ENCODE measurements at regions not wholly inside any gene's neighbourhood (a gene's known extent, or its start where the extent isn't known, plus 50 kb on each side); places are given as distances from the start of the nearest gene placed in this dataset.

GRCh38 chr17:77510133-77510796 lies 369.5 kb downstream of the SEC14L1 start:
- no peaks in the 10 kb centered on the region for H3K36me3 ChIP-seq (replicated peaks in 1 of 2; ENCODE audit: control insufficient read depth in 1 of 2, insufficient read depth in 2 of 2, low read length in 2 of 2)
- intact Hi-C loops (cut with micrococcal nuclease; ENCODE audit: unreplicated experiment): no loop called here
- no peaks in the 10 kb centered on the region for H3K9me3 ChIP-seq (ENCODE audit: low read length)
- CTCF ChIA-PET (ENCODE audit: low intra/inter-chr PET ratio, low total read pairs): no interaction called here
- POLR2A ChIA-PET: no interaction called here
- no TSS peak for BruUV-seq (replicated peaks)
- H3K9ac ChIP-seq (ENCODE audit: insufficient read depth, low read depth, low read length): no peak overlapping the region; the same call in 1 of the 2 replicates
- no peak overlapping the region; a peak in 1 of 6 replicates for H3K4me3 ChIP-seq (replicated peaks in 1 of 3; ENCODE audit: insufficient read depth in 1 of 3, low read depth in 2 of 3, low read length in 3 of 3)
- ATAC-seq: no peak
- WGBS (ENCODE audit: low lambda C conversion rate): 43% methylated on average over 8 of the region's 8 CpGs
- H4K20me1 ChIP-seq (ENCODE audit: insufficient read depth, low read length): no peaks in the 10 kb centered on the region
- no peak for DNase-seq (ENCODE audit: low spot score)
- no peak overlapping the region for H3K27ac ChIP-seq (ENCODE audit: extremely low read length, insufficient read depth, low read length)
- no peak for FAIRE-seq
- in situ Hi-C loops (cut with HindIII; ENCODE audit: extremely low pct_ligation_motif_present, low pct_unique_long_range_greater_than_20kb): no loop called here
- H3K27me3 ChIP-seq (ENCODE audit: control insufficient read depth in 1 of 2, insufficient read depth in 2 of 2, low read length in 2 of 2): no peaks in the 10 kb centered on the region
- no peak overlapping the region for H2AFZ ChIP-seq (ENCODE audit: low read length)
- no peaks in the 10 kb centered on the region for H3K79me2 ChIP-seq (ENCODE audit: insufficient read depth, low read length)
- H3K4me1 ChIP-seq (ENCODE audit: insufficient read depth, low read length): peaks cover 72% of the 10 kb centered on the region
- peak overlapping the region; percentile 60 for H3K4me2 ChIP-seq (ENCODE audit: low read depth, low read length)
- TF ChIP-seq SMYD3 (CRISPR knock-in tag; IDR thresholded peaks at IDR 0.05): no peak
- no peak for TF ChIP-seq MTA1 (CRISPR knock-in tag; IDR thresholded peaks at IDR 0.05; ENCODE audit: borderline replicate concordance)
- TF ChIP-seq FOXJ3 (CRISPR knock-in tag; IDR thresholded peaks at IDR 0.05; ENCODE audit: borderline replicate concordance): no peak
- TF ChIP-seq ISL2 (CRISPR knock-in tag; IDR thresholded peaks at IDR 0.05): 0 out of 2 replicates have a peak, but pooled peaks have one; percentile 45
- no peak for TF ChIP-seq EEA1 (CRISPR knock-in tag; IDR thresholded peaks at IDR 0.05; ENCODE audit: borderline replicate concordance)
- TF ChIP-seq SMC3 (IDR thresholded peaks at IDR 0.05; ENCODE audit: low read length): no peak
- no peak for TF ChIP-seq IRF9 (CRISPR knock-in tag; IDR thresholded peaks at IDR 0.05; ENCODE audit: borderline replicate concordance)
- no peak for TF ChIP-seq TBX3 (IDR thresholded peaks at IDR 0.05; ENCODE audit: borderline replicate concordance)
- TF ChIP-seq MAF1 (CRISPR knock-in tag; IDR thresholded peaks at IDR 0.05; ENCODE audit: borderline replicate concordance): no peak
- no peak for TF ChIP-seq U2AF2 (IDR thresholded peaks at IDR 0.05; ENCODE audit: low read depth, low read length)
- TF ChIP-seq RXRA (CRISPR knock-in tag; IDR thresholded peaks at IDR 0.05): peak; percentile 28; the same call in 1 of the 2 replicates
- no peak for TF ChIP-seq ISX (CRISPR knock-in tag; conservative IDR thresholded peaks at IDR 0.05)
- no peak for TF ChIP-seq KLF6 (CRISPR knock-in tag; IDR thresholded peaks at IDR 0.05)
- no peak for TF ChIP-seq ZNF646 (CRISPR knock-in tag; IDR thresholded peaks at IDR 0.05)
- no peak for TF ChIP-seq ZNF780A (CRISPR knock-in tag; IDR thresholded peaks at IDR 0.05)
- no peak for TF ChIP-seq GATA4 (IDR thresholded peaks at IDR 0.05; ENCODE audit: borderline replicate concordance, low read depth)
- TF ChIP-seq ZFP41 (CRISPR knock-in tag; IDR thresholded peaks at IDR 0.05; ENCODE audit: borderline replicate concordance): no peak
- TF ChIP-seq HNF4A (CRISPR knock-in tag; IDR thresholded peaks at IDR 0.05): peak; percentile 37; the same call in 1 of the 2 replicates

All from HepG2 (cell line).